ENCODE measurements at regions not wholly inside any gene's neighbourhood (a gene's known extent, or its start where the extent isn't known, plus 50 kb on each side); places are given as distances from the start of the nearest gene placed in this dataset.

GRCh38 chr14:26382901-26383685 lies 214.7 kb downstream of the NOVA1 start:
- Histone ChIP-seq H3K9me3 (no peaks in the 10 kb centered on the region), H3K4me3 (no peak overlapping the region), H3K27ac (no peak overlapping the region), H3K4me1 (no peaks in the 10 kb centered on the region), H3K27me3 (no peaks in the 10 kb centered on the region), H3K36me3 (no peaks in the 10 kb centered on the region)
- TF ChIP-seq CTCF (IDR thresholded peaks at IDR 0.05): no peak
- no peak for DNase-seq (ENCODE audit: low spot score)

GRCh38 chr14:26381405-26381804 lies 216.4 kb downstream of the NOVA1 start:
- H3K27ac ChIP-seq: no peak overlapping the region
- no peaks in the 10 kb centered on the region for H3K36me3 ChIP-seq
- no peaks in the 10 kb centered on the region for H3K9me3 ChIP-seq
- H3K27me3 ChIP-seq: no peaks in the 10 kb centered on the region
- DNase-seq (ENCODE audit: low spot score): no peak
- no peak overlapping the region for H3K4me3 ChIP-seq
- no peak for TF ChIP-seq CTCF (IDR thresholded peaks at IDR 0.05)
- no peaks in the 10 kb centered on the region for H3K4me1 ChIP-seq

DNA sequence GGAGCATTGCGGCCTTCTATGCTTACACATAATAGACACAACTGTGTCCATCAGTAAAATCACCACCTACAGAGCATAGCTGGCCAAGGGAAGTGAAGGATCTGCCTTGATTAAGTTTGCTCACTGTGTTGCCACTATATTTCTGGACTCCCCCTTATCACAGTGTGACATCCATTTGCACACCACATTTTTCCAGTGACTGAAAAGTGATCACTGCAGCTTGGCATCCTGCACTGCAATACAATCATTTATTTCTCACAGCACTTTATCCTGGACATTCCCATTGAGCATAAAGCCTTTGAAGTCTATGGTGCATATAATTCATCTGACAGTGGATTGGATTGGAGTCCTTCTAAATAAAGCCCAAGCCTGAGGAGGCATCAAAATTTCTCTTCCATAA lies 217.2 kb downstream of the NOVA1 start:
- Histone ChIP-seq H3K27me3 (no peaks in the 10 kb centered on the region), H3K27ac (no peak overlapping the region), H3K4me3 (no peak overlapping the region), H3K36me3 (no peaks in the 10 kb centered on the region), H3K9me3 (no peaks in the 10 kb centered on the region), H3K4me1 (no peaks in the 10 kb centered on the region)
- no peak for TF ChIP-seq CTCF (IDR thresholded peaks at IDR 0.05)
- no peak for DNase-seq (ENCODE audit: low spot score)

- no peak overlapping the region for H3K4me3 ChIP-seq
- no peaks in the 10 kb centered on the region for H3K27me3 ChIP-seq
- H3K27ac ChIP-seq: no peak overlapping the region
- TF ChIP-seq CTCF (IDR thresholded peaks at IDR 0.05): no peak
- no peaks in the 10 kb centered on the region for H3K4me1 ChIP-seq
- no peak for DNase-seq (ENCODE audit: low spot score)
- H3K36me3 ChIP-seq: no peaks in the 10 kb centered on the region
- H3K9me3 ChIP-seq: no peaks in the 10 kb centered on the region
Measured at GRCh38 chr14:26379951-26380350, 217.9 kb downstream of the NOVA1 start.

GRCh38 chr14:26377150-26377549 lies 220.7 kb downstream of the NOVA1 start:
- Histone ChIP-seq H3K4me1 (no peaks in the 10 kb centered on the region), H3K27me3 (no peaks in the 10 kb centered on the region), H3K9me3 (no peaks in the 10 kb centered on the region), H3K36me3 (no peaks in the 10 kb centered on the region), H3K4me3 (no peak overlapping the region), H3K27ac (no peak overlapping the region)
- TF ChIP-seq CTCF (IDR thresholded peaks at IDR 0.05): no peak
- no peak for DNase-seq (ENCODE audit: low spot score)

- no peak for DNase-seq (ENCODE audit: low spot score)
- TF ChIP-seq CTCF (IDR thresholded peaks at IDR 0.05): no peak
- H3K9me3 ChIP-seq: no peaks in the 10 kb centered on the region
- H3K27me3 ChIP-seq: no peaks in the 10 kb centered on the region
- H3K4me1 ChIP-seq: no peaks in the 10 kb centered on the region
- no peak overlapping the region for H3K4me3 ChIP-seq
- no peak overlapping the region for H3K27ac ChIP-seq
- no peaks in the 10 kb centered on the region for H3K36me3 ChIP-seq
Measured at GRCh38 chr14:26370115-26370514, 227.7 kb downstream of the NOVA1 start.

Data from right atrium auricular region (tissue), 2 donors.